C4-2B (cell line): ENCODE measurements at regions not wholly inside any gene's neighbourhood (a gene's known extent, or its start where the extent isn't known, plus 50 kb on each side); places are given as distances from the start of the nearest gene placed in this dataset.

ENCODE experiments used
- ZFX ChIP-seq: fragments of 450-650 bp; IDR thresholded peaks from 2 replicates; pipeline ENCODE4 v1.6.1; 2017
- TF ChIP-seq, protein P1 (sequence below): fragments of 450-650 bp; conservative IDR thresholded peaks from 2 replicates; pipeline ENCODE4 v1.5.1; 2017; ENCODE audit warnings: mild to moderate bottlenecking

DNA sequence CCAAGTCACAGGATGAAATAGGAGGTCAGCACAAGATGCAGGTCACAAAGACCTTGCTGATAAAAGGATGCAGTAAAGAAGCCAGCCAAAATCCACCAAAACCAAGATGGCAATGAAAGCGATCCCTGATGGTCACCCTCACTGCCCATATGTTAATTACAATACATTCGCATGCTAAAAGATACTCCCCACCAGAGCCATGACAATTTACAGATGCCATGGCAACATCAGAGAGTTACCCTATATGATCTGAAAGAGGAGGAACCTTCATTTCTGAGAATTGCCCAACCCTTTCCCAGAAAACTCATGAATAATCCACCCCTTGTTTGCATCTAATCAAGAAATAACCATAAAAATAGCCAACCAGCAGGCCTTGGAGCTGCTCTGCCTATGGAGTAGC, 709.8 kb downstream of the METTL4 start:
- TF ChIP-seq, protein P1, sequence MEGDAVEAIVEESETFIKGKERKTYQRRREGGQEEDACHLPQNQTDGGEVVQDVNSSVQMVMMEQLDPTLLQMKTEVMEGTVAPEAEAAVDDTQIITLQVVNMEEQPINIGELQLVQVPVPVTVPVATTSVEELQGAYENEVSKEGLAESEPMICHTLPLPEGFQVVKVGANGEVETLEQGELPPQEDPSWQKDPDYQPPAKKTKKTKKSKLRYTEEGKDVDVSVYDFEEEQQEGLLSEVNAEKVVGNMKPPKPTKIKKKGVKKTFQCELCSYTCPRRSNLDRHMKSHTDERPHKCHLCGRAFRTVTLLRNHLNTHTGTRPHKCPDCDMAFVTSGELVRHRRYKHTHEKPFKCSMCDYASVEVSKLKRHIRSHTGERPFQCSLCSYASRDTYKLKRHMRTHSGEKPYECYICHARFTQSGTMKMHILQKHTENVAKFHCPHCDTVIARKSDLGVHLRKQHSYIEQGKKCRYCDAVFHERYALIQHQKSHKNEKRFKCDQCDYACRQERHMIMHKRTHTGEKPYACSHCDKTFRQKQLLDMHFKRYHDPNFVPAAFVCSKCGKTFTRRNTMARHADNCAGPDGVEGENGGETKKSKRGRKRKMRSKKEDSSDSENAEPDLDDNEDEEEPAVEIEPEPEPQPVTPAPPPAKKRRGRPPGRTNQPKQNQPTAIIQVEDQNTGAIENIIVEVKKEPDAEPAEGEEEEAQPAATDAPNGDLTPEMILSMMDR = no peak
- TF ChIP-seq ZFX = no peak
